Central memory CD4-positive, alpha-beta T cell (primary cell): ENCODE measurements at regions not wholly inside any gene's neighbourhood (a gene's known extent, or its start where the extent isn't known, plus 50 kb on each side); places are given as distances from the start of the nearest gene placed in this dataset.
"Not testable (repeated sequence)": the region's sequence is repeated elsewhere in the genome, so short reads cannot be mapped to it uniquely, and the experiment has no call there.

Experiments
- DNase-seq: peaks from one replicate; pipeline ENCODE4 v3.0.0; 2022

DNA sequence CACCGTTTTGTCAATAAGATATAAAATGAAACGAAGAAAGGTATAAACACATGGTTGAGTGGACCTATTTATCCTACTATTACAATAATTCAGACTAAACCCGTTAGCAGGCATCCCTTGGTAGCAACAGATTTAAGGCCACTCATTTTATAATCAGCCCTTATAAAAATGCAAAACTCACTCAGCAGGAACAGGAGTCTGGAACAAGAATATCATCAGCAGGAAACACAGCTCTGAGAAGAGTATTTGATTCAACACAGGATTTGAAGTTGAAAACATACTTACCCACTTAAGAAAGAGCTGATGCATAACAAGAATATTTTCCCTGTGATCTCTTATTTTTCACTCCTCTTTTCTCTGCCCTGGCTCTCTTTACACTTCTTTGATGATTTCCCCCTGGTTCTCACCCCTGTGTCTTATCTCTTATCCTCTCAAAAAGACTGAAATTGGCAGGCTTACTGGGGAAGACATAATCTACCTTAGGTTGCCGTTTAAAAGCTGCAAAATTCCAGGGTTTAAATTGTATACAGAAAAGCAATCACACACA, 1722.7 kb downstream of the SLITRK5 start:
- no peak for DNase-seq

GRCh38 chr13:89401264-89401675, 1730.1 kb downstream of the SLITRK5 start:
- DNase-seq = no peak

- no peak for DNase-seq
Observed at GRCh38 chr13:89402211-89402610, 1731.0 kb downstream of the SLITRK5 start.

DNA sequence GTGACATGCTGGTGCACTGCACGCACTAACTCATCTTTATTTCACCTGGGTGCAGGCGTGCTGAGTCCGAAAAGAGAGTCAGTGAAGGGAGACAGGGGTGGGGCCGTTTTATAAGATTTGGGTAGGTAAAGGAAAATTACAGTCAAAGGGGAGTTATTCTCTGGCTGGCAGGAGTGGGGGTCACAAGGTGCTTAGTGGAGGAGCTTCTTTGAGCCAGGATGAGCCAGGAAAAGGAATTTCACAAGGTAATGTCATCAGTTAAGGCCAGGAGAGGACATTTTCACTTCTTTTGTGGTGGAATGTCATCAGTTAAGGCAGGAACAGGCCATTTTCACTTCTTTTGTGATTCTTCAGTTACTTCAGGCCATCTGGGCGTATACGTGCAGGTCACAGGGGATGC, 1734.9 kb downstream of the SLITRK5 start:
- not testable (repeated sequence) for DNase-seq

GRCh38 chr13:89407357-89407756, 1736.2 kb downstream of the SLITRK5 start:
- DNase-seq = no peak

- DNase-seq = no peak
Observed at GRCh38 chr13:89432997-89433396, 1761.8 kb downstream of the SLITRK5 start.

DNA sequence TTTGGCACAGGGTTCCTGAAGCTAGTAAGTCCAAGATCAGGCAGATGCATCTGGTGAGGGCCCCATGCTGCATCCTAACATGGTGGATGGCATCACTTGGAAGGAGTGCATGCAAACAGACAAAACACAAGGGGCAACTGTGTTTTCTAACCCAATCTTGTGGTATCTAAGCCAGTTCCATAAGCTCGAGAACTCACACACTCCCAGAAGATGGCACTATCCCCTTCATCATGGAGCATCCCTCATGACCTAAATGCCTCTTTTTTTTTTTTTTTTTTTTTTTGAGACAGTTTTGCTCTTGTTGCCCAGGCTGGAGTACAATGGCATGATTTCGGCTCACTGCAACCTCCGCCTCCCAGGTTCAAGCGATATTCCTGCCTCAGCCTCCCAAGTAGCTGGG, 1763.5 kb downstream of the SLITRK5 start:
- not testable (repeated sequence) for DNase-seq

DNA sequence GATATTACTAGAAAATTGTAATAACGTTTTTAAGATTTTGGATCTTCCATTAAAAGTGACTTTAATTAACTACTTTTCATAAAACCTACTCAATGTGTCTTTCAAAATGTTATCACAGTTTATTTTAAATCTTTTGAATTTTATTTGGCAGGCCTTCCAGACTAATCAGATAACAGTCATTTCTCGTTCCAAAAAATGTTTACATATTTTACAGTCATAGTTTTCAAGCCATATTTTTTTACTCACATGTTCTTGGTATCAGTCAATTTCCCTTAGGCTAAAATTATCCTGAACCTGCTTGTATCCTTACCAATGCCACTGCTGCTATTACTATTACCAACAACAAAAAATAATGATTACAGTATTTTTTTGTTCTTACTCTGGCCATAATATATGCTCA, 1783.5 kb downstream of the SLITRK5 start:
- no peak for DNase-seq

DNA sequence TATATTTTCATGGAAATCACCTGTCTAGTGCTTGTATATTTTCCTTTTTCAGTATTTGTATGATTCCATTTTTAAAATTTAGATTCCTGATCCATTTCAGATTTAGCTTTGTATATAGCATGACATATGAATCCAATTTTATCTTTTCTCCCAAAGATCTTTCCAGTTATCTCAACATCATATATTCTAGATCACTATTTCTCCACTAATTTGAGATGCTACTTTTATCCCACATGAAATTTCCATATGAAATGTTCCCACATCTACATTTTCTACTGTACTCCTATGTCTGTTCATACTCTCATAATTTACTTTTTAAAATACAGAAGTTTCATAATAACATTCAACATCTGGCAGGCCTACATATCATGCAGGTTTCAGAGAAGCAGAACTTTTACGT, 1784.1 kb downstream of the SLITRK5 start:
- DNase-seq = no peak

DNA sequence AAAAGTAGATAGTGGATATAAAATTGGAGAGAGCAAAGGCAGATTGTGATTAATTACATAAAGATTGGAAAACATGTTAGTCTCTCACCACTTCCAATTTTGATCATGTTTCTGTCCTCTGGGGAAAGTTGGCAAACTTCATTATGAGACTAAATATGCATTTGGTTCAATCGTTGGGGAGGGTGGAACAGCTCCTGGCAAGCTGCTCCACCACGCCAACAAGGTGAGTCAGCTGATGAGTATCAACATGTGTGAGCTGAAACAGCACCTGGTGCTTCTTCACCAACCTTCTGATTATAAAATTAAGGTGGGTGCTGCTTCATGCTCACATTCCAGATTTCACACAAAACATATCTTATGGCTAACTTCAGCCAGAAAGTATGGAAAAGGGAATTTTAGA, 1784.6 kb downstream of the SLITRK5 start:
- DNase-seq = no peak

GRCh38 chr13:89457977-89458376, 1786.8 kb downstream of the SLITRK5 start:
- no peak for DNase-seq

GRCh38 chr13:89458456-89458855, 1787.3 kb downstream of the SLITRK5 start:
- no peak for DNase-seq

DNA sequence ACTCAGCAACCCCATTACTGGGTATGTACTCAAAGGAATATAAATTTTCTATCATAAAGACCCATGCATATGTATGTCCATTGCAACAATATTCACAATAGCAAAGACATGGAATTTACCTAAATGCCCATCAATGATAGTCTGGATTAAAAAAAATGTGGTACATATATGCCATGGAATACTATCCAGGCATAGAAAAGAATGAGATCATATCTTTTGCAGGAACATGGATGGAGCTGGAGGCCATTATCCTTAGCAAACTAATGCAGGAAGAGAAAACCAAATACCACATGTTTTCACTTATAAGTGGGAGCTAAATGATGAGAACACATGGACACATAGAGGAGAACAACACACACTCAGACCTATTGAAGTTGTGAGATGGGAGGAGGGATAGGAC, 1789.7 kb downstream of the SLITRK5 start:
- DNase-seq = not testable (repeated sequence)

GRCh38 chr13:89465366-89465765, 1794.2 kb downstream of the SLITRK5 start:
- no peak for DNase-seq

- no peak for DNase-seq
Observed at GRCh38 chr13:89468081-89468480, 1796.9 kb downstream of the SLITRK5 start.

DNA sequence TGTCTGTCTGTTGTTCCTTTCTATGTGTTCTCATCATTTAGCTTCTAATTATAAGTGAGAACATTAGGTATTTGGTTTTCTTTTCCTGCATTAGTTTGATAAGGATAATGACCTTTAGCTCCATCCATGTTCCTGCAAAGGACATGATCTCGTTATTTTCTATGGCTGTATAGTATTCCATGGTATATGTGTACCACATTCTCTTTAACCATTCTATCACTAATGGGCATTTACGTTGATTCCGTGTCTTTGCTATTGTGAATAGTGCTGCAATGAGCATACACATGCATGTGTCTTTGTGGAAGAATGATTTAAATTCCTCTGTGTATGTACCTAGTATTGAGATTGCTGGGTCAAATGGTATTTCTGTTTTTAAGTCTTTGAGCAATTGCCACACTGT, 1799.7 kb downstream of the SLITRK5 start:
- DNase-seq = no peak

DNA sequence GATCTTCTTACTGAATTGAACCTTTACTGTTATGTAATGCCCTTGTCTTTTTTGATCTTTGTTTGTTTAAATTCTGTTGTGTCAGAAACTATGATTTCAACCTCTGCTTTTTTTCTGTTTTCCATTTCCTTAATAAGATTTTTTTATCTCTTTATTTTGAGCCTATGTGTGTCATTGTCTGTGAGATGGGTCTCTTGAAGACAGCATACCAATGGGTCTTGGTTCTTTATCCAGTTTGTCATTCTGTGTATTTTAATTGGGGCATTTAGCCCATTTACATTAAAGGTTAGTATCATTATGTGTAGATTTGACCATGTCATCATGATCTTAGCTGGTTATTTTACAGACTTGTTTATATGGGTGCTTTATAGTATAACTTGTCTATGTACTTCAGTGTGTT, 1803.3 kb downstream of the SLITRK5 start:
- no peak for DNase-seq

GRCh38 chr13:89486065-89486464, 1814.9 kb downstream of the SLITRK5 start:
- no peak for DNase-seq

DNA sequence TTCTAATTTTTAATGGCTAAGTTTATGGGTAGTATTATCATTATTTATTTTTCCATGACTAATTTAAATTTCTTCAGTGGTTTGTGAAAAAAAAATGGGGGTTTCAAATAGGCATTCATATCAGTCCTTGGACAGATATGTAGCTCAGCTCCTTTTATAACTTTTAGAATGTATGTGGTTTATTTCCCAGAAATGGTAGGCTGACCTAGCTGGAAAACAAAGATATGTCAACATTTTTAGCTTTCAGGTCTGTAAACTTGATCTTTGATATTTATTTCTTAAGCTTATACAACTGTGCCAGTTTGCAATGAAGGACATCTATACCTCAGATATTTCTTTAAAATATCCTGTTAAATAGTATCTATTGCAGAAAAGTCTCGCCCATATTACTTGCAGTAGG, 1815.5 kb downstream of the SLITRK5 start:
- DNase-seq = no peak

GRCh38 chr13:89490661-89491060, 1819.5 kb downstream of the SLITRK5 start:
- DNase-seq = no peak

DNA sequence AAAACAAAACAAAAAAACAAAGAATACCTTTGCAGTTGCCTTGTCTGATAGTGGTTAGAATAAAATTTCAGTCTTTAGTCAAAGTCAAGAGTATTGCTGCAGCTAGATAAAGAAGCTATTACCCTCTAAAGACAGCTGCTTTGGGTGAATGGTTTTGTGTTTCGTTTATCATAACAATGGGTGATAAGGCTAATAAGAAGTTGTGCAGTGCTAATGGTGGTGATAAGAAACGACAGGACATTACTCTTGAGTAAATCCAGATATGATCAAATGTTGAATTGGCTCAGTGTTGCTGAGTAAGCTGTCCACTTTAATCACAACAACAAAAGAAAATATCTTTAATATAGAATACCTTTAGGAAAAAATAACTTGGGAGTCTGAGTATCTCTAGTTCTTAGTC, 1825.3 kb downstream of the SLITRK5 start:
- DNase-seq = no peak

- no peak for DNase-seq
Observed at GRCh38 chr13:89497658-89498057, 1826.5 kb downstream of the SLITRK5 start.

DNA sequence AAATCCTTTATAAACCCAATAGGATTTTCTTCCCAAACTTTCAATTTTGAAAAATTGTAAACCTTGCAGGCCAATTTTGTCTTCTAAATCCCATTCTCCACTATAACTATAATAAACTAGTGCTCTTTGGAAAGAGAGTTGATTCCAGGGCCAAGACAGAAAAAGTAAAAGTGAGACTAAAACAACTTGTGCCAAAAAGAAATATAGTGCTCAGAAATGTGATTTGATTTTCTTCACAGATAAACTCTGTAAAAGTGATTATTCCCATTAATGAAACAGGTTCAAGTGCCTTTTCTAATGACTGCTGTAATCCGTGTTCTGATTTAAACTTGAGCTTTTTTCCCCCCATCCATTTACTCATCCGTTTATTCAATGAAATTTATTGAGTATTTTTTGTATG, 1831.1 kb downstream of the SLITRK5 start:
- DNase-seq = no peak

- no peak for DNase-seq
Observed at GRCh38 chr13:89514534-89515312, 1832.8 kb upstream of the MIR17HG start.

DNA sequence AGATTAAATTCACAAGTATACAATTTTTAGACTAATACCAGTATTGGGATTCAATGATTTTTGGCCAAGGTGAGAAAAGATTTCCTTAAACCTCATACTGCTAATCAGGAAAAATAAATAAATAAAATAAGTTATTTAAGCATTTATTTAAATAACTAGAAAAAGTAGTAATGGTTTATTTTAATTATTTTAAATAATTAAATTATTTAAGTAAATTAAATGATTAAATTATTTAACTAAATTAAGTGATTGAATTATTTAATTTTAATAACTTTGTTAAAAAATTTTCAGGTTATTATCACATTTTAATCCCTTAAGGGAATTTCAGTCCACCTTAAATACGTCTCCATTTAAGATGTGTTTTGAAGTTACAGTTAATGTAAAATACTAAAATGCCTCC, 1831.5 kb upstream of the MIR17HG start:
- DNase-seq = no peak
